NCI-H187 treated with DMSO at 0.1 percent for 48 hours (cell line): ENCODE measurements at regions not wholly inside any gene's neighbourhood (a gene's known extent, or its start where the extent isn't known, plus 50 kb on each side); places are given as distances from the start of the nearest gene placed in this dataset.

Experiments
- DNase-seq: peaks from one replicate; lab custom pipeline; 2025; lab: John Stamatoyannopoulos, UW

GRCh38 chr5:91433861-91434260 is 50.7 kb upstream of the ARRDC3 start:
- no peak for DNase-seq
